Fibroblast of lung (primary cell): ENCODE measurements at regions not wholly inside any gene's neighbourhood (a gene's known extent, or its start where the extent isn't known, plus 50 kb on each side); places are given as distances from the start of the nearest gene placed in this dataset.

Experiments used
- CTCF ChIP-seq, 2 donors: IDR thresholded peaks in 1 of 2; conservative IDR thresholded peaks in 1 of 2; 1 replicate in 1 of 2; 2 replicates in 1 of 2; pipeline ENCODE4 v1.5.1; 2011 to 2012; ENCODE audit warnings: low read length in 2 of 2, control low read depth in 1 of 2, inconsistent platforms in 1 of 2, low read depth in 1 of 2, mild to moderate bottlenecking in 1 of 2
- EZH2 ChIP-seq: IDR thresholded peaks from 2 replicates; pipeline ENCODE4 v1.5.1; 2012; ENCODE audit warnings: low read length, control low read depth, mild to moderate bottlenecking; ENCODE audit errors: missing control alignments

- TF ChIP-seq CTCF (conservative IDR thresholded peaks at IDR 0.05 in 1 of 2, IDR thresholded peaks at IDR 0.05 in 1 of 2; ENCODE audit: low read depth in 1 of 2, low read length in 2 of 2) (no peak), EZH2 (no peak)
Observed at GRCh38 chr6:139636391-139636790, 261.9 kb upstream of the CITED2 start.
